ENCODE measurements at regions not wholly inside any gene's neighbourhood (a gene's known extent, or its start where the extent isn't known, plus 50 kb on each side); places are given as distances from the start of the nearest gene placed in this dataset.
"Not testable (repeated sequence)": the region's sequence is repeated elsewhere in the genome, so short reads cannot be mapped to it uniquely, and the experiment has no call there.

GRCh38 chrX:119296973-119297372 is 60.9 kb downstream of the PGRMC1 start:
- H3K9me3 Mint-ChIP-seq; POLR2A ChIA-PET; CTCF ChIA-PET; H3K4me3 ChIP-seq (ENCODE audit: low read length); H3K36me3 Mint-ChIP-seq; DNase-seq; H3K27ac Mint-ChIP-seq; H3K4me3 Mint-ChIP-seq; H3K9me3 ChIP-seq (ENCODE audit: low read length); H3K4me1 Mint-ChIP-seq; H3K4me1 ChIP-seq (ENCODE audit: insufficient read depth, low read length); H3K27ac ChIP-seq (ENCODE audit: low read depth, low read length); H3K27me3 Mint-ChIP-seq; H3K27me3 ChIP-seq (ENCODE audit: insufficient read depth, low read length, poor library complexity, severe bottlenecking); H3K36me3 ChIP-seq (ENCODE audit: insufficient read depth, low read length): not testable (repeated sequence)

DNA sequence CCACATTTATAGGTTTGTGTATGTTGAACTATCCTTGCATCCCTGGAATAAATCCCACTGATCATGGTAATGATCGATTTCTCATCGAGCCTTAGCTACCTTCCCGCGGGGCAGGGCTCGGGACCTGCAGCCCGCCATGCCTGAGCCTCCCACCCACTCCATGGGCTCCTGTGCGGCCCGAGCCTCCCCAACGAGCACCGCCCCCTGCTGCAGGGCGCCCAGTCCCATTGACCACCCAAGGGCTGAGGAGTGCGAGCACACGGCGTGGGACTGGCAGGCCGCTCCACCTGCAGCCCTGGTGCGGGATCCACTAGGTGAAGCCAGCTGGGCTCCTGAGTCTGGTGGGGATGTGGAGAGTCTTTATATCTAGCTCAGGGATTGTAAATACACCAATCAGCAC is 63.7 kb downstream of the PGRMC1 start:
- H3K36me3 ChIP-seq (ENCODE audit: insufficient read depth, low read length); DNase-seq; H3K27ac Mint-ChIP-seq; H3K9me3 ChIP-seq (ENCODE audit: low read length); H3K4me3 Mint-ChIP-seq; H3K27ac ChIP-seq (ENCODE audit: low read depth, low read length); POLR2A ChIA-PET; H3K4me1 ChIP-seq (ENCODE audit: insufficient read depth, low read length); H3K36me3 Mint-ChIP-seq; CTCF ChIA-PET; H3K27me3 Mint-ChIP-seq; H3K27me3 ChIP-seq (ENCODE audit: insufficient read depth, low read length, poor library complexity, severe bottlenecking); H3K4me1 Mint-ChIP-seq; H3K4me3 ChIP-seq (ENCODE audit: low read length); H3K9me3 Mint-ChIP-seq: not testable (repeated sequence)

DNA sequence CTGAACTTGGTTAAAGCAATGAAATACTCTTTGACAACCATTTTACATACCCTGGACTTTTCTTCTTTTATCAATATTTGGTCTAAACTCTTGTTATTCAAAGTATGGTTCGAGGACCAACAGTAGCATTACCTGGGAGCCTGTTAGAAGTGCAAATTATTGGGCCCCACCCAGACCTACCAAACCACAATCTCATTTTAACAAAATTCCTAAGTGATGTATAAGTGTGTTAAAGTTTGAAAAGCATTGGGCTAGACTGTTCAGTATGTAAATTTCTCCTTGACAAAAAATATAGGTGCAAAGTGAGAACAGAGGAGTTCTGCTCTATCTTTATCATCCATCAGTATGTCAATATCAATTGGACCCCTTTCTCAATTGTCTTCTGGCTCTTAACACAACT is 67.1 kb downstream of the PGRMC1 start:
- Mint-ChIP-seq H3K9me3 (no peaks in the 10 kb centered on the region), H3K27ac (no peak overlapping the region), H3K36me3 (no peaks in the 10 kb centered on the region), H3K4me3 (no peak overlapping the region), H3K4me1 (peaks cover 3 to 5% (median 4%) of the 10 kb centered on the region in 3 donors), H3K27me3 (peaks cover 3 to 7% of the 10 kb centered on the region in 2 donors)
- H3K27me3 ChIP-seq (ENCODE audit: insufficient read depth, low read length, poor library complexity, severe bottlenecking) = no peaks in the 10 kb centered on the region
- POLR2A ChIA-PET = no interaction called here
- no peak overlapping the region for H3K27ac ChIP-seq (ENCODE audit: low read depth, low read length)
- no peaks in the 10 kb centered on the region for H3K36me3 ChIP-seq (ENCODE audit: insufficient read depth, low read length)
- no peaks in the 10 kb centered on the region for H3K9me3 ChIP-seq (ENCODE audit: low read length)
- no peaks in the 10 kb centered on the region for H3K4me1 ChIP-seq (ENCODE audit: insufficient read depth, low read length)
- CTCF ChIA-PET = no interaction called here
- DNase-seq = no peak
- no peak overlapping the region for H3K4me3 ChIP-seq (ENCODE audit: low read length)

- Mint-ChIP-seq H3K4me3 (no peak overlapping the region), H3K27ac (no peak overlapping the region), H3K27me3 (peaks cover 0 to 12% of the 10 kb centered on the region in 2 donors), H3K4me1 (no peaks in the 10 kb centered on the region), H3K9me3 (no peaks in the 10 kb centered on the region), H3K36me3 (no peaks in the 10 kb centered on the region)
- Histone ChIP-seq H3K36me3 (ENCODE audit: insufficient read depth, low read length) (no peaks in the 10 kb centered on the region), H3K9me3 (ENCODE audit: low read length) (no peaks in the 10 kb centered on the region), H3K4me1 (ENCODE audit: insufficient read depth, low read length) (no peaks in the 10 kb centered on the region), H3K27ac (ENCODE audit: low read depth, low read length) (no peak overlapping the region), H3K27me3 (ENCODE audit: insufficient read depth, low read length, poor library complexity, severe bottlenecking) (no peaks in the 10 kb centered on the region), H3K4me3 (ENCODE audit: low read length) (no peak overlapping the region)
- CTCF ChIA-PET = no interaction called here
- POLR2A ChIA-PET = no interaction called here
- no peak for DNase-seq
Observed at GRCh38 chrX:119325456-119325855, 73.7 kb upstream of the SLC25A43 start.

GRCh38 chrX:119331873-119332272 is 67.3 kb upstream of the SLC25A43 start:
- H3K27me3 ChIP-seq (ENCODE audit: insufficient read depth, low read length, poor library complexity, severe bottlenecking); H3K27ac Mint-ChIP-seq; H3K4me3 ChIP-seq (ENCODE audit: low read length); H3K4me1 ChIP-seq (ENCODE audit: insufficient read depth, low read length); H3K9me3 ChIP-seq (ENCODE audit: low read length); H3K9me3 Mint-ChIP-seq; H3K36me3 ChIP-seq (ENCODE audit: insufficient read depth, low read length); H3K4me1 Mint-ChIP-seq; CTCF ChIA-PET; DNase-seq; POLR2A ChIA-PET; H3K4me3 Mint-ChIP-seq; H3K27me3 Mint-ChIP-seq; H3K27ac ChIP-seq (ENCODE audit: low read depth, low read length); H3K36me3 Mint-ChIP-seq: not testable (repeated sequence)

GRCh38 chrX:119332855-119333720 is 66.0 kb upstream of the SLC25A43 start:
- H3K4me3 Mint-ChIP-seq; H3K4me3 ChIP-seq (ENCODE audit: low read length); H3K4me1 Mint-ChIP-seq; H3K27me3 ChIP-seq (ENCODE audit: insufficient read depth, low read length, poor library complexity, severe bottlenecking); DNase-seq; H3K4me1 ChIP-seq (ENCODE audit: insufficient read depth, low read length); H3K9me3 ChIP-seq (ENCODE audit: low read length); H3K36me3 ChIP-seq (ENCODE audit: insufficient read depth, low read length); H3K27me3 Mint-ChIP-seq; H3K27ac ChIP-seq (ENCODE audit: low read depth, low read length); POLR2A ChIA-PET; CTCF ChIA-PET; H3K36me3 Mint-ChIP-seq; H3K9me3 Mint-ChIP-seq; H3K27ac Mint-ChIP-seq: not testable (repeated sequence)

DNA sequence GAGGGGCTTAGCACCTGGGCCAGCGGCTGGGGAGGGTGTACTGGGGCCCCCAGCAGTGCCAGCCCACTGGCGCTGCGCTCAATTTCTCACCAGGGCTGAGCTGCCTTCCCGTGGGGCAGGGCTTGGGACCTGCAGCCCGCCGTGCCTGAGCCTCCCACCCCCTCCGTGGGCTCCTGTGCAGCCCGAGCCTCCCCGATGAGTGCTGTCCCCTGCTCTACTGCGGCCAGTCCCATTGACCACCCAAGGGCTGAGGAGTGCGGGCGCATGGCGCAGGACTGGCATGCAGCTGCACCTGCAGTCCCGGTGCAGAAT is 65.5 kb upstream of the SLC25A43 start:
- H3K9me3 ChIP-seq (ENCODE audit: low read length); H3K27me3 ChIP-seq (ENCODE audit: insufficient read depth, low read length, poor library complexity, severe bottlenecking); H3K36me3 ChIP-seq (ENCODE audit: insufficient read depth, low read length); CTCF ChIA-PET; DNase-seq; H3K4me1 Mint-ChIP-seq; H3K27ac Mint-ChIP-seq; H3K4me3 ChIP-seq (ENCODE audit: low read length); H3K27me3 Mint-ChIP-seq; H3K9me3 Mint-ChIP-seq; H3K4me3 Mint-ChIP-seq; POLR2A ChIA-PET; H3K36me3 Mint-ChIP-seq; H3K4me1 ChIP-seq (ENCODE audit: insufficient read depth, low read length); H3K27ac ChIP-seq (ENCODE audit: low read depth, low read length): not testable (repeated sequence)

DNA sequence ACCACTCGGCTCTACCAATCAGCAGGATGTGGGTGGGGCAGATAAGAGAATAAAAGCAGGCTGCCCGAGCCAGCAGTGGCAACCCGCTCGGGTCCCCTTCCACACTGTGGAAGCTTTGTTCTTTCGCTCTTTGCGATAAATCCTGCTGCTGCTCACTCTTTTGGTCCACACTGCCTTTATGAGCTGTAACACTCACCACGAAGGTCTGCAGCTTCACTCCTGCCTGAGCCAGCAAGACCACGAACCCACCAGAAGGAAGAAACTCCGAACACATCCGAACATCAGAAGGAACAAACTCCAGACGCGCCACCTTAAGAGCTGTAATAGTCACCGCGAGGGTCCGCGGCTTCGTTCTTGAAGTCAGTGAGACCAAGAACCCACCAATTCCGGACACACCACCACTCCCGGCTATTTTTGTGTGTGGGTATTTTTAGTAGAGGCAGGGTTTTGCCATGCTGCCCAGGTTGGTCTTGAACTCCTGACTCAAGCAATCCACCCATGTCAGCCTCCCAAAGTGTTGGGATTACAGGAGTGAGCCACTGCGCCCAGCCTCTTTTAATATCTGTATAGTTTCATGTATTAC is 64.6 kb upstream of the SLC25A43 start:
- CTCF ChIA-PET, H3K9me3 Mint-ChIP-seq: not testable (repeated sequence)

More for the DNA sequence above, 64.6 kb upstream of the SLC25A43 start:
- H3K9me3 ChIP-seq (ENCODE audit: low read length); H3K36me3 ChIP-seq (ENCODE audit: insufficient read depth, low read length); H3K4me3 Mint-ChIP-seq; H3K27ac ChIP-seq (ENCODE audit: low read depth, low read length); DNase-seq; H3K36me3 Mint-ChIP-seq; H3K4me3 ChIP-seq (ENCODE audit: low read length); H3K27ac Mint-ChIP-seq; H3K4me1 ChIP-seq (ENCODE audit: insufficient read depth, low read length); H3K27me3 ChIP-seq (ENCODE audit: insufficient read depth, low read length, poor library complexity, severe bottlenecking); H3K4me1 Mint-ChIP-seq; H3K27me3 Mint-ChIP-seq: not testable (repeated sequence)
- POLR2A ChIA-PET = interaction anchor here (0.6 kb wide), 1 partner anchor 22 kb away, joined by 3 read pairs; no protein-coding TSS in a partner anchor

All from CD8-positive, alpha-beta memory T cell (primary cell).